Suprapubic skin (tissue), 4 donors: ENCODE measurements at regions not wholly inside any gene's neighbourhood (a gene's known extent, or its start where the extent isn't known, plus 50 kb on each side); places are given as distances from the start of the nearest gene placed in this dataset.

Experiments used
- DNase-seq, 2 donors: peaks; one replicate each; pipeline ENCODE4 v3.0.0-alpha.2; 2019; ENCODE audit warnings: low spot score in 2 of 2
- H3K27ac ChIP-seq: fragments of 200-600 bp; sonication (generic); one replicate; pipeline ENCODE4 v1.5.1; 2019
- H3K27me3 ChIP-seq: fragments of 200-600 bp; sonication (generic); one replicate; pipeline ENCODE4 v1.5.1; 2019
- H3K36me3 ChIP-seq: fragments of 200-600 bp; sonication (generic); one replicate; pipeline ENCODE4 v1.5.1; 2019
- H3K4me1 ChIP-seq: fragments of 200-600 bp; sonication (generic); one replicate; pipeline ENCODE4 v1.5.1; 2019
- H3K4me3 ChIP-seq: fragments of 200-600 bp; sonication (generic); one replicate; pipeline ENCODE4 v1.5.1; 2019; ENCODE audit warnings: mild to moderate bottlenecking
- H3K9me3 ChIP-seq: fragments of 200-600 bp; sonication (generic); one replicate; pipeline ENCODE4 v1.5.1; 2019
- CTCF ChIP-seq, 2 donors: fragments of 200-600 bp in 1 of 2; fragments of 450-650 bp in 1 of 2; sonication (generic) in 1 of 2; IDR thresholded peaks; one replicate each; pipeline ENCODE4 v1.5.1; 2016 to 2019; ENCODE audit warnings: antibody characterized with exemption in 2 of 2, mild to moderate bottlenecking in 1 of 2, moderate library complexity in 1 of 2
- EP300 ChIP-seq: sonication (generic); formaldehyde crosslinking; IDR thresholded peaks from one replicate; pipeline ENCODE4 v1.6.1; 2017; ENCODE audit warnings: antibody characterized with exemption
- POLR2A ChIP-seq, 2 donors: fragments of 450-650 bp; IDR thresholded peaks; one replicate each; pipeline ENCODE4 v1.6.1; 2017; ENCODE audit warnings: antibody characterized with exemption in 2 of 2, mild to moderate bottlenecking in 2 of 2, moderate library complexity in 2 of 2
- POLR2AphosphoS5 ChIP-seq, 3 donors: sonication (generic); formaldehyde crosslinking; IDR thresholded peaks; one replicate each; pipeline ENCODE4 v1.6.1; 2017; ENCODE audit warnings: antibody characterized with exemption in 3 of 3
- WGBS: methylation state at CpG from one replicate; pipeline ENCODE4 v1.1.5; 2018; 5-methylcytosine and 5-hydroxymethylcytosine counted together

GRCh38 chr6:19638931-19639330, 198.2 kb upstream of the ID4 start:
- Histone ChIP-seq H3K4me3 (no peak overlapping the region), H3K4me1 (no peaks in the 10 kb centered on the region), H3K27me3 (no peaks in the 10 kb centered on the region), H3K36me3 (no peaks in the 10 kb centered on the region), H3K9me3 (no peaks in the 10 kb centered on the region), H3K27ac (no peak overlapping the region)
- no peak for DNase-seq
- WGBS = 91% methylated on average over 9 of the region's 9 CpGs
- TF ChIP-seq POLR2A (IDR thresholded peaks at IDR 0.05) = no peak
- no peak for TF ChIP-seq POLR2AphosphoS5 (IDR thresholded peaks at IDR 0.05)
- TF ChIP-seq EP300 = no peak
- TF ChIP-seq CTCF (IDR thresholded peaks at IDR 0.05) = no peak

DNA sequence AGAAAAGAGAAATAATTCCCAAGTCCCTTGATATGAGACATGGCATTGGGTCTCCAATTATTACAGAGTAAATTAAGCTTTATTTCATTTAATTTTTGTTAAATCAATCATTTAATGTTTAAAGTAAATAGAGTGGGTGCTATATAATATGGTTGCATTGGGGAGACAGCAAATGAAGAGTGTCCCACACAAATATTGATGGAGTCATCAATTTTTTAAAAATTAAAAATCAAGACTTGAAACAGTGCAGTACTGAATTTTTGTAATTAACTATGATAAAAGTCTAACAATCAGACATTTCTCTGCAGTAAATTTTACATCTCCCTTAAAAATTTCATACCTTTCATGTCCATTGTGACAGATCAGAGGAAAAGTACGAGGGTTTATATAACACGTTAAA, 193.9 kb upstream of the ID4 start:
- no peak for TF ChIP-seq POLR2A (IDR thresholded peaks at IDR 0.05)
- no peak for TF ChIP-seq POLR2AphosphoS5 (IDR thresholded peaks at IDR 0.05)
- no peak for TF ChIP-seq CTCF (IDR thresholded peaks at IDR 0.05)
- TF ChIP-seq EP300 = no peak
- WGBS = 91% methylated on average over 2 of the region's 2 CpGs
- no peaks in the 10 kb centered on the region for H3K27me3 ChIP-seq
- no peak overlapping the region for H3K27ac ChIP-seq
- no peak for DNase-seq
- no peaks in the 10 kb centered on the region for H3K4me1 ChIP-seq
- H3K9me3 ChIP-seq = no peaks in the 10 kb centered on the region
- H3K36me3 ChIP-seq = no peaks in the 10 kb centered on the region
- no peak overlapping the region for H3K4me3 ChIP-seq

DNA sequence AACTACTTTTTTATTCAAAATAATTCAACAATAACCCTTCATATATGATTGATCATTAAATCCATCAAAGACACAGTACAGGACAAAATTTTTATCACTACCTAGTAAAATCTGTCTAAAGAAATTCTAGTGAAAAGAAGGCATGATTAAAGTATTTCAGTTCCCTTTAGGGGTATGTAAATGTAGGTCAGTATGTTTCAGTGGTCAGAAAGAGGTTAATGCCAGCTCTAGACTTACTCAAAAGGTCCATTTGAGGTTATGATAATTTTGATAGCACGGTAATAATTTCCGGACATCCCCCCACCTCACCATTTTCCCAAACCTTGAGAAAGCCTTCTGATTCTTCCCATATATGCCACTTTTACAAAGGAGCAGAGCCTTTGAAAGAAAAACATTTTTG, 193.5 kb upstream of the ID4 start:
- no peak for TF ChIP-seq EP300
- TF ChIP-seq CTCF (IDR thresholded peaks at IDR 0.05) = no peak
- no peak for TF ChIP-seq POLR2AphosphoS5 (IDR thresholded peaks at IDR 0.05)
- no peak for TF ChIP-seq POLR2A (IDR thresholded peaks at IDR 0.05)
- Histone ChIP-seq H3K4me3 (no peak overlapping the region), H3K27ac (no peak overlapping the region), H3K9me3 (no peaks in the 10 kb centered on the region), H3K4me1 (no peaks in the 10 kb centered on the region), H3K36me3 (no peaks in the 10 kb centered on the region), H3K27me3 (no peaks in the 10 kb centered on the region)
- 95% methylated on average over 2 of the region's 2 CpGs for WGBS
- DNase-seq = no peak

GRCh38 chr6:19655744-19656143, 181.4 kb upstream of the ID4 start:
- no peaks in the 10 kb centered on the region for H3K27me3 ChIP-seq
- no peaks in the 10 kb centered on the region for H3K4me1 ChIP-seq
- no peak for TF ChIP-seq EP300
- no peak for TF ChIP-seq POLR2AphosphoS5 (IDR thresholded peaks at IDR 0.05)
- no peak for TF ChIP-seq POLR2A (IDR thresholded peaks at IDR 0.05)
- TF ChIP-seq CTCF (IDR thresholded peaks at IDR 0.05) = no peak
- no peak for DNase-seq
- no peaks in the 10 kb centered on the region for H3K36me3 ChIP-seq
- H3K4me3 ChIP-seq = peak overlapping the region; percentile 16
- 23% methylated on average over 1 of the region's 1 CpG for WGBS
- no peaks in the 10 kb centered on the region for H3K9me3 ChIP-seq
- no peak overlapping the region for H3K27ac ChIP-seq

DNA sequence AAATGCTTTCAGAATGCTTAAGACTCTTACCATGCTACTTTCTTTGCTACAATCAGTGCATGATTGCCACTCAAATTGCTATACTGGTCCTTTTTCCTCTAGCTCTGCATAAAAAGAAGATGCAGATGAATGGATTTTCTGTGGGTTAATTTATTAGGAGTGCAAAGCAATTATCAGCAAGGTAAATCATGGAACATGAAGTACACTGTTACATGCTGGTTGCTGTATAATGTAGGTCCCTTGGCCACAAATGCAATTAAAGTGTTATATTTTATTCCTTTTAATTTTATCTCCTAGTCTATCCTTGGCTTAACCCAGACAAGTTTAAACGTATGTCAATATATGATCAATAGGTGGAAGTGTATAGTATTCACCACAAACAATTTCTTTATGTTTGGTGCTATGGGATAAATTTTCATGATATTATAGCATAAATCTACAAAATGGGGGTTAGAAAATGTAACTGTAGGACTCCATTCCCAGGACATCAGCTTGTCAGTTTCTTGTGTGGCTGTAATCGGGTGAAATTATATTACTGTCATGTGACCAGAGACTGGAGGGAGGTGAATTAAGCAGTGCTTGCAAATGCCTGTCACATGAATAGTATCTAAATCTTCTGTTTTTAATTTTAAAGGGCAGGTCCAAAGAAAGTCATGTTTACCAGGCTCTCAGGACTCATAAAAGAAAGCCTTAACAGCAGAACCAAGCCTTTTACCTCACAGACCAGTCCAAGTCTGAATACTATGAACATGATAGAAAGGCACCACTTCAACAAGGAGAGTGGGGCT, 176.9 kb upstream of the ID4 start:
- WGBS = 54% methylated on average over 2 of the region's 2 CpGs
- H3K4me1 ChIP-seq = no peaks in the 10 kb centered on the region
- H3K36me3 ChIP-seq = no peaks in the 10 kb centered on the region
- no peaks in the 10 kb centered on the region for H3K27me3 ChIP-seq
- H3K4me3 ChIP-seq = no peak overlapping the region
- DNase-seq = no peak
- H3K9me3 ChIP-seq = no peaks in the 10 kb centered on the region
- no peak for TF ChIP-seq POLR2AphosphoS5 (IDR thresholded peaks at IDR 0.05)
- no peak for TF ChIP-seq CTCF (IDR thresholded peaks at IDR 0.05)
- H3K27ac ChIP-seq = no peak overlapping the region
